ENCODE measurements at regions not wholly inside any gene's neighbourhood (a gene's known extent, or its start where the extent isn't known, plus 50 kb on each side); places are given as distances from the start of the nearest gene placed in this dataset.

DNA sequence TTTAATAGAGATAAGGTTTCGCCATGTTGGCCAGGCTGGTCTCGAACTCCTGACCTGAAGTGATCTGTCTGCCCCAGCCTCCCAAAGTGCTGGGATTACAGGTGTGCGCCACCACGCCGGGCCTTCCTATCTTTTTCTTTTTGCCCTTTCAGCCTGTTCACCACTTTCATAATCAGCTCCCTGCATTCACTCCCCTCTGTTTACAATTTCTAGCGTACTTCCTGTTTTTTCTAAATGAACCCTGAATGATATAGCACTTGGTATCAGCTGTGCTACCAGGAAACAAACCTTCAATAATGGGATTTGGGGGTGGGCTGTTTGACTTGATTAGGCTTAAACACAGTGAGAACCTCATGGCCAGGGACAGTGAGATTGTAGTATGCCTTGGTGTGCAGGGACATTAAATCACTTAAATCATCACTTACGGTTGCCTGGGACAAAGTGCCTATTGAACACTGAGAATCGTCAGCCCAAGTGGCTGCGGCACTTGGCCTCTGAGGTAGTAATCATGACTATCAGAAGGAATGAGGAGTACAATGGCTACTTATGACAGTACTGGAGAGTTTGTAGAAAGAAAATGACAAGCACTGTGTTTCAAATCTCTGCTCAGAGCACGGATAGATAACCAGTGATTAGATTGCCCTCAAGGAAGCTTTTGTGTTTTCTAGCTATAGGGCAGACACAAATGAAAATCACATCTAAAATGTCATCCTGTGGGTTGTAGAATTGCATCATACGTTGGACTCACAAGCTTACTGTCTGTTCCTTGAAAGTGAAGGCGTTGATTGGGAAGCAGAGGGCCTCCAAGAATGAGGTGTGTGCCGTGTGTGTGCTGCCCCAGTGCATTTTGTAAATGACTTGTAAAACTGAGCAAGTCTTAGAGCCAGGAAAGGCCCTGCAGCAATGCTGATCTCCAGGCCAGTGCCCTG lies 661.8 kb downstream of the MATN1 start:
- no peak for DNase-seq

DNA sequence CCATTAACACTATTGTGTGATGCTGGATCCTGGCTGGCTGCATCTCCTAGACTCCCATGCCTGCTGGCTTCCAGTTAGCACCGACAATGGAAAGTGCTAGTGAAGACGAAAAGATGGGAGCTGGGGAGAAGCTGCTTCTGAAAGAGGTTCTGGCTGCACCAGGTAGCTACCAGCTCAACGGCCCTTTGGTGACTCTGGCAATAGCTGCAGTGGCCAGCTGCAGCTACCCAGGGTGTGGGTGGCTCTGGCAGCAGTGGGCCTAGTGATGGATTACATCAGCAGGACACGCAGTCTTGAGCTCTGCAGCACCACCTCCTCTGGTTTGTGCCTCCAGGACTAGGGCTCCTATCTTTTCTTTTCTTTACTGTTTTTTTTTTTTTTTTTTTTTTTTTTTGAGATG lies 662.6 kb downstream of the MATN1 start:
- no peak for DNase-seq

DNA sequence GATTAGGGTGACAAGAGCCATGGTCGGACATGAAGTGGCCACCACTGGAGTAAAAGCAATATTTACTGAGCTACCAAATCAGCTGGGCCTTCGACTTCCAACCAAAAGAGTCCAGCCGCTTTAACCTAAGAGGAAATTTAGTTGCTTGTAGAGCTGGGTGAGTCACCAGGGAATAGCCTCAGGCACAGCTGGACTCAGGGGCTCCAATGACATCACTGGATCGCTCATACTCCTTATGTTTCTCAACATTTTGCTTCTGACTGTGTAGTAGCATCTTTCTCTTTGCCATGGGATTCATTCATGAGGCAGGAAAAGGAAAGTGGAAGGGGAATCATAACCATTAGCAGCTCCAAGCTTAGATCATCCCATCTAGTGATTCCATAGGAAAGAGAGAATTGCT lies 664.4 kb downstream of the MATN1 start:
- no peak for DNase-seq

DNA sequence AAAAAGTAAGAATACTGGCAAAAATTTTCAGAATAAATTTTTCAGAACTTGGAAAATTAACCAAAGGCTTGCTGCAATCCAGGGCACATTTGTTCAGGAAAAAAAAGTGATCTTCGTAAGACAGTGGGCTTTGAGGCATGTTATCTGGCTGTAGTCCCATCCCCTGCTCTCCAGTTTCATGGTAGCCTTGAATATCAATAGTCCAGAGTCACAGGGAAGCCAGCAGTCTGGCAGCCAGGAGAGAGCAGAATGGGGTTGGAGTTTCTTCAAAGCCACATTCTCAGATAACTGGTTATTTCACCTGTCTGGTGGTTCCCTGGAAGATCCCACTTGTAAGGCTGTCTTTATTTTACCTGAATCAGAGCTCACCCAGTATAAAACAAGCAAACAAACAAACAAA lies 669.3 kb downstream of the MATN1 start:
- DNase-seq = no peak

DNA sequence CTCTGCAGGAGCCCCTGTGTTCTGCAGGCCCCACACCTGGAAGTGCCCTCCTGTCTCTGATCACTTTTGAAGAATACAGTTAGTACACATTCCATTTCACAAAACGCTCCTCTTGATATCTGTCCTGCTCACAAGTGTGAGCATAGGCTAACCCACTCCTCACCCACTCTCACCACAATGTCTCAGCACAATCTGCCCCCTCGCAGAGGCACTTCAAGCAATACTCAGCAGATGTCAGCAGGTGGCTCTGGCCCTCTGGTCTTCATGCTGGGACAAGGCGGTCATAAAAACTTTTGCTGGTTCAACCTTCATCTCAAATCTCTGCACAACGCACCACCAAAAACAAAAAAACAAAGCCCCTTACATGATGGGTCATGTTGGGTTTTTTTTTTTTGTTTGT lies 671.2 kb downstream of the MATN1 start:
- DNase-seq = no peak

DNA sequence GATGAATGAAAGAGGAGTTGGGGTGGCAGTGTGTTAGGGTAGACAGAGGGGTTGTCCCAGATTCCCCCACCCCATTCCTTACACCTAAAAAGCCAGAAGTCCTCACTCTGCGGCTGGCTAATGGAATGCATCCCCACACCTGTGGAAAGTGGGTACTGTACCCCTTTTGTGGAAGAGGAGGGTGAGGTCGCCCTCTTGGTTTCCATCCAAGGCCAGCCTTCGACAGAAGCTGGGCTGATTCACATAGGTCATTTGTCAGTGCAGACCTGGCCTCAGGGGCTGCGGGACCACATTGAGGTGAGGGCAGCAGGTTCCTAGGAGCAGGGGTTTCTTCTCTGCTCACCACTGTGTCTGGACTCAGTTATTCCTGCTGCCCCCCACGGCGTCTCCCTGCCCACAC lies 671.6 kb downstream of the MATN1 start:
- no peak for DNase-seq

DNA sequence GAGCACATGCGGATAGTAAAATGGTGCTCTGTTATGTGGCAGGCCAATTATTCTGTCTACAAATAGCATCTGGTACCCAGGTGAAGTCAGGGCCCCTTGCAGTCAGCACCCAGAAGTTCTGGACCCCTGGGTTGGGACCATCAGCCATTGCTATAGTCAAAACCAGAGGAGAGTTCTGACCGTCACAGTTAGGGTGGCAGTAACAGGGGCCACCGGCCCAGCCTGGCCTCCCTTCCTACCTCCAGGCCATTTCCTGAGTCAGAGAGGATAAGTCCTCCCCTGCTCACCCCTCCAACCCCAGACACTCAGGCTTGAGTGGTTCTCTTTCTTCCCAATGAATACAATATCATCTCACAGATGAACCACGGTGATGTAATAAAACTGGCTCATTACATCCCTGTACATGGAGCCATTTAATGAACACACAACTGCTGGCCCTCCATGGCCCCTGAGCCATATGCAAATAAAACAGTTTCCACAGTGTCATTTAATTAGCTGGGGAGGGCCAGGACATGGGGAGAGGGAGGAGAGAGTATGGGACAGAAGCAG lies 673.6 kb downstream of the MATN1 start:
- DNase-seq = no peak

DNA sequence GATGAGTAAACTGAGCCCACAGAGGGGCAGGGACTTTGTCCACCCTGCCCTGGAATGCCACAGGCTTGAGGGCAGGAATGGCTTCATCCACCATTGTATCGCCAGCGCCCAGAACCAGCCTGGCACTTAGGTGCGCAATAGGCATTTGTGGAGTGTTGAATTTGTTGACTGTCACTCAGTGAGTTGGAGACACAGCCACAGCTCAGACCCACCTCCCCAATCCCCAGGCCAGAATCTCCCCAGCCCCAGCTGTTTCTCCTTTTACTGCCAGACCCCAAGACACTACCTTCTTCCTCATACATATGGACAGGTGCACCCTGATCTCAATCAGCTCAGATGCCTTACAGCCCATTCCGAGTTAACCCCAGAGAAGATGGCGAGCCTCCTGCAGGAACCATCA lies 674.5 kb downstream of the MATN1 start:
- no peak for DNase-seq

DNA sequence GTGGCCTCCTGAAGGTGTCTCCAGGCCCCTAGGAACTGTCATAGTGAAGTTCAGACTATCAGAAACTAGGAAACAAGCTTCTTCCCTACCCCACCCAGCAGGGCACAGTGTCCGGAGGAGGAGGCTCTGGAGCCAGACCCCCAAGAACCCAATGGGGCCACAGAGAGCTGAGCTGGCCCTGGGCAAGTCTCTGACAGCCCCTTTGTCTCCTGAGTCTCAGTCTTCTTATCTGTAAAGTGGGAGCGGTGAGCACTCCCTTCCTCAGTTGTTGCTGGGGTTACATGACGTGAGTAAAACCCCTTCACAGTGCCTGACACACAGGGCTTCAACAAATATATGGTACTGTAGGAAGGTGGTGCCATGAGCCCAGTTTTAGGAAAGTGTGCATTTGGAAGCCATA lies 675.8 kb downstream of the MATN1 start:
- no peak for DNase-seq

DNA sequence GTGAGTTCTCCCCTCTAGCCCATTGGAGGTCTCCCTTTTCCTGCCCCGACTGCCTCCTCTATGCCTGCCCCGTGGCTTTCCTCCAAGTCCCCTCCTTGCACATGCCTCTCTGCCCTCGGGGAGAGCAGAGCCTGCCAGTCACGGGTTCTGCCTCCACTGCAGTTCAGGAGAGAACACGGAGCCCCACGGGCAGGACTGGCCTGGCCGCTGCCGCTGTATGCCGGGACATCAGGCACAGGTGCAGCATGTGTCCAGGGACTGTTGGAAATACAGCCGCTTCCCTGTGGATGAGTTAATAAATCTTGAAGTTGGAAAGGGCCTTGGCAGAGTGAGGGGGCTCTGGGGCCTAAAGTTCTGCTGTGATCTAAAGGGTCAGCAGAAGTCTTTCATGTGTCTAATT lies 676.6 kb downstream of the MATN1 start:
- no peak for DNase-seq

DNA sequence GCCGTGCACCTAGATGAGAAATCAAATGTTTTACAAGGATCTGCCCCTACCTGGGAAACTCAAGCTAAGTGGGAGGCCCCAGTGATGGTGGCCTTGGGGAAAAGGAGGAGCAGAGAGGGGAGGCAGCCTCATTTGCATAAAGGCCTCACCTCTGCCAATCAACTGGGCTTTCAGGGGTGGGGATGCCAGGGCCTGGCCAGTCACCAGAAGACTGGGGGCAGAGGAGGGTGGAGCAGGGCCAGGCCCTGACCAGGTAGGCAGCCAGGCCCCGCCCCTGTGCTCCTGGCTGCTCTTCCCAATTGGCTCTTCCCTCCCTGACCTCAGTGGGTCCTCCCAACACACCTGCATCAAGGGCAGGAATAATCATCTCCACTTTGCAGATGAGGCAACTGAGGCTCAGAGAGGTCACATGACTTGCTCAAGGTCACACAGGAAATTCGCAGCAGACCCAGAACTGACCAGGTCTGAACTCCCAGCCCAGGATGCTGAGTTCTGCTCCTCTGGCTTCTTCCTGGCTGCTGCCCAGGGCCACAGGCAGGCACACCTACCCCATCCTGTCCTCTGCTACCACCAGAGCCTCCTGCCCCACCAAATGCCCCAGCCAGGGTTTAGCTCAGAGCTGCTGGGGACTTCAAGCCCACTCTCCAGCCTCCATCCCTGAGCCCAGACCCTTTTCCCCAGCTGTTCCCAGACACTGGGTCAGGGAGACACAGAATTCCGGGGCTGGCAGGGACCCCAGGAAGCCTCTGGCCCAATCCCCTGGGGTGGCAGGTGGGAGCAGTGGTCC lies 677.9 kb downstream of the MATN1 start:
- no peak for DNase-seq

DNA sequence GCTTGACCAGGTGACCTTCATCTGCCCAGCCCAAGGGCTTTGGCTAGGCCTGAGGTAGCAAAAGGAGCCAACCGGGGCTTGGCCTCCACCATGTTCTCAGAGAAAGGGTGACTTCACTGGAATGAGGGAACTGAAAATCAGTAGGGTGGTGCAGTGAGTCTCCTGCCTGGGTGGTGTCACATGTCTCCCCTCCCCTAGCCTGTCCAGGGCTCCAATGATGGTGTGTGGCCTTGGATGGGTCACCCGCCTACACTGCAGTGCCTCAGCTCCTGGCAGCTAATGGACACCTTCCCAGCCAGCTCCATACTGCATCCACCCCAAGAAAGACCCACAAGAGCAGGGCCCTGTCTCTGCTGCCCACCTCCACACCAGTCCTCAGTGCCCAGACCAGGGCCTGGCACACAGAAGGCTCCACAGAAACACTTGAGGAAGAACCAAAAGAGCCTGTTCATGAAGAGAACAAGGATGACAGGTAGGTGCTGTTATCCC lies 678.7 kb downstream of the MATN1 start:
- DNase-seq = no peak

DNA sequence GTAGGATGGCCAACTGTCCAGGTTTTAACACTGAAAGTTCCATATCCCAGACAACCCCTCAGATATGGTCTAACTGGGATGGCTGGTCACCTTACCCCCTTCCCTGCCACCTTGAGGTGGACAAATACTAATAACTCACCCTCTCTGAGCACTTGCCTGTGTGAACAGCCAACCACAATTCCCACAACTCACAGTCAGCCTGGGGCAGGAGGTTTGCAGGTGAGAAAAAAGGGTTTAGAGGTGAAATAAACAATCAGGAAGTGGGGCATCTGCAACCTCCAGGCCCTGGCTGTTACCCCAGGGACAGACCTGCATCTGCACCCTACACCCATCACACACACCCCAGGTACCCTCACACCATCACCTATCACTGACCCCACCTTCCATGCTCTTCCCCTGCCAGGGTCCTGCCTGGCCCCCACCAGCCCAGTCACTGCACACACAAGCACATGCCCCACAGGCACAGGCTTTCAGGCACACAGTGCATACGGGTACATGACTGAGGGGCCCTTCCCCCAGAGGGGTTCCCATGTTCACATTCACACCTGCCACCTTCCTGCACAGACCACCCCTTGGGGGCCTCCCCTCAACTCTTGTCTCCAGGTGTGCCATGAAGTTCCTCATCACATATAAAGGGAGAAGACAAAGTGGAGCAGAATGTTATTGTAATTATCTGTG lies 679.5 kb downstream of the MATN1 start:
- DNase-seq = no peak

DNA sequence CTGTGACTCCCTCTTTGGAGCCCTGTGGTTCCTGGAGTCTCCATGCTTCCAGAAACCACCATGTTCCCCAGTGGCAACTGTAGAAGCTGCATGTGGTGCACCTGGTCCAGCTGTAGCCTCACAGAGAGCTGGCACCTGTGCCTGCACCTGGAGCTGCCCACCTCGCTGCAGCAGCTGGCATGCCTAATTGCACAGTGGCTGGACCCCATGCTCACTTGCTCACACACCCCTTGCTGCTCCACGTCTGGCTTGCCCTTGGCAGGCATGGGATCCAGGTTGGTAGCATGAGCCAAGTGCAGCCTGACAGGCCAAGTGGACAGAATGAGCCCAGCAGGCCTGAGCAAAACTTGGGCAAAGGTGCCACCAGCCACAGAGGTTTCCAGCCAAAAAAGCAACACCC lies 680.1 kb downstream of the MATN1 start:
- no peak for DNase-seq

DNA sequence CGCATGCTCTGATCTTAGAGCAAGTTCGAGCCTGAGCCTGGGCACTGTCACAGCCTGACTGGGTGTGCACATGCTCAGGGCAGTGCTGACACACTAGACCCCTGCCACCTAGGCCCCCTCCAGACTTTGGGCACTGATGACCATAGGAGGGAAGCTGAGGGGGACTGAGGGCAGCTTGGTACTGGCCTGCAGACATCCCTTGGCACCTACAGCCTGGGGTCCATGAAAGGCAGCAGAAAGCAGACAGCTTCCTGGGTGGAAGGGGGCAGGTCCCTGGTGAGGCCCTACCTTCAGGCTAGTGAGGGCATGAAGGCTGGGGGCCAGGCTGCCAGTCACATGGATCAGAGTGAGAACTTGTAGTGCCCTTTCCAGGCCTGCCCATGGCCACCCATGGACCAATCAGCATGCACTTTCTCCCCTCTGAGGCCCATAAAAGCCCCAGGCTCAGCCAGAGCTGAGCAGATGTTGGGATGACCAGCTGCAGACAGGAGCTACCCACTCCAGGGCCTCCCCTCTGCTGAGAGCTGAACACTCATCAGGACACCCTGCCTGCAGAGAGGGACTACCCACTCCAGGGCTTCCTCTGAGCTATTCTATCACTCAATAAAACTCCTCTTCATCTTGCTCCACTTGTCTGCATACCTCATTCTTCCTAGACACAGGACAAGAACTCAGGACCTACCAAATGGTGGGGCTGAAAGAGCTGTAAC lies 680.8 kb downstream of the MATN1 start:
- no peak for DNase-seq

DNA sequence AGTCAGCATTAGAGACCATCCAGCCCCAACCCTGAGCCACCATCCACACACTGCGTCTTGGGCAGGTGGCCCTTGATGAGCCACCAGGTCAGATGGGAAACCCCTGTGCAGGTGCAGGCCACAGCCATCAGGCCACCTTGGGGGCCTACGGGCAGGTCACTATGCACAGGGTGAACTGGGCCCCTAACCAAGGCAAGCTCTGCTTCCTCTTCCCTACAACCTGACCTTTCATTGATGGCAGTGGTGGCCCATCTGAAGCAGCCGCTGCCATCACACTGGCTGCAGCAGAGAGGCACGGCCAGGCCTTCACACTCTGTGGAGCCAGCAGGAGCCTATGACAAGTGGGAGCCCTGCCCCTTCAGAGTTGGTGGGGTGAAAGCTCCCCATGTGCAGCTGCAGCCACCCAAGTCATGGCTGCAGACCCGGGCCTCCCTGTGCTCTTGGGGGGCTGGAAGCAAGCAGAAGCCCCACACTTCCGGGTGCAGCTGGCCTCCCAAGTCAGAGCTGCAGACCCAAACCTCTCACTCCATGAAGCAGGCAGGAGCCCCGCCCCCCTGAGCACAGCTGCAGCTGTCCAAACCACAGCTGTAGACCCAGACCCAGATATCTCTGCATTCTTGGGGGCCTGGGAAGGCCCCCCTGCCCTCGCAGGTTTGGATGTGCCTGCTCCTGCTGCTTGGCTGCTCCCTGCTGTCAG lies 681.5 kb downstream of the MATN1 start:
- DNase-seq = no peak

DNA sequence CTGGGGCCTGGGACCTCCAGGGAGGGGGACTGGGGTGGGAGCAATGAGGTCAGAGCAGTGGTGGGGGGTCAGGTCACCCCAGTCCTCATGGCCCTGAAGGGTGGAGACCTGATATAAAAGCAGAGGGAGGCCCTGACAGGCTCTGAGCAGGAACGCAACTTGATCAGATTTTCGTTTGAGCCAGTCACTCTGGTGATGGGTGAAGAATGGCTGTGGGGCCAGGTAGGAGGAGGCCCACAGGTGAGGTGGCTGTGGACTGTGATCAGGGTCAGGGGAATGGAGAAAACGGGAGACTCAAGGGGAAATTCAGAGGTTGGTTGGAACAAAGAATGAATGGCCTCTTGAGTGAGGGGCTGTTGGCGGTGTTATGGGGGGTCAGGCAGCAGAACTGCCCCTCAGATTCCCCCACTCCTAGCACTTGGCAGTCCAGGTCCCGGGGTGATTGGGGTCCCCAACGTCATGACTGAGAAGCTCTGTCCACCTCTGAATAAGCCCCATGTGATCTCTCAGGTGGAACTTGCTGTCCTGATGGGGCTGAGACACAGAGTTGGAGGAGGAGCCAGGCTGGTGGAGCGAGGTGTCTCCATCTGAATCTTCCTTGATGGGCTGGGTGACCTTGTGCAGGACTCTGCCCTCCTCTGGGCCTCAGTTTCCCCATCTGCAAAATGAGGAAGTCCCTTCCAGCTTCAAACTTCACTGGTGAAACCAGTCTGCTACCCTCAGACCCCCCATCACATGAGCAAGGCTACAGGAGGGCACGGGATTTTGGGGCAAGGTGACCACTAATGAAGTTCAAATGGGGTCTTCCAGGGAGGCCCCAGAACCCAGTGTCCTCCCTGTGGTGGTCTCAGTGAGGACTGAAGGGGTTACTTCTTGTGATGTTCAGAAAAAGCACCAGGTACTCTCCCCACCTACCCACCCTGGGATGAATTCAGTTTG lies 683.0 kb downstream of the MATN1 start:
- DNase-seq = no peak

DNA sequence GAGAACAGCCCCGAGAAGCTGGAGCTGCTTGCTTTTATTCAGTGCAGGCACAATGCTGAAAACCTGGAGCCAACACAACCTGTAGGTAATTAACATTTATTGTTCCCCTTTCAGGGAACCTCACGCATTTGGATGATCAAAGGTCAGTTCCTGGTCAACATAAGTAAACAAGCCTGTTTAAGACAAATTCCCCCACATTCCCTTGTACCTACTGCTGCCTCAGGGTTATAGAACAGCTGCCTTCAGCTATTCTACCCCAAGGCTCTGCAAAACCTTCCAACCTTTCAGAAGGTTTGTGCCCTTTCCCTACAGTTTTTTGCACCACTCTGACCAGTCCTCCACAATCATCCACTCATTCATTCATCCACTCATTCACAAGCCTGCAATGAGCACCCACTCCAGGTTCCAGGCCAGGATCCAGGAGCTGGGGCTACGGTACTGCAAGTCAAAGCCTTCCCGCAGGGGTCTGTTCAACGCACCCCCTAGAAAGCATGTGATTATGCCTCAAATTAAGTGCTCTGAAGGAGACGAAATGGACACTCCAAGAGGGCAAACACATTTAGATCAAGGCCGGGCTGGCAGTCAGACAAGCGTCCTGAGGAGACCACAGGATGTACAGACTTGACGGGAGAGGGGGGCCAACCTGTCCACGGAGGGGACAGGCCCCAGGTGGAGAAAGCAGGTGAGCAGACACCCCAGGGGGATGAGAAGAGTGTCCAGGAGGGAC lies 683.9 kb downstream of the MATN1 start:
- no peak for DNase-seq

DNA sequence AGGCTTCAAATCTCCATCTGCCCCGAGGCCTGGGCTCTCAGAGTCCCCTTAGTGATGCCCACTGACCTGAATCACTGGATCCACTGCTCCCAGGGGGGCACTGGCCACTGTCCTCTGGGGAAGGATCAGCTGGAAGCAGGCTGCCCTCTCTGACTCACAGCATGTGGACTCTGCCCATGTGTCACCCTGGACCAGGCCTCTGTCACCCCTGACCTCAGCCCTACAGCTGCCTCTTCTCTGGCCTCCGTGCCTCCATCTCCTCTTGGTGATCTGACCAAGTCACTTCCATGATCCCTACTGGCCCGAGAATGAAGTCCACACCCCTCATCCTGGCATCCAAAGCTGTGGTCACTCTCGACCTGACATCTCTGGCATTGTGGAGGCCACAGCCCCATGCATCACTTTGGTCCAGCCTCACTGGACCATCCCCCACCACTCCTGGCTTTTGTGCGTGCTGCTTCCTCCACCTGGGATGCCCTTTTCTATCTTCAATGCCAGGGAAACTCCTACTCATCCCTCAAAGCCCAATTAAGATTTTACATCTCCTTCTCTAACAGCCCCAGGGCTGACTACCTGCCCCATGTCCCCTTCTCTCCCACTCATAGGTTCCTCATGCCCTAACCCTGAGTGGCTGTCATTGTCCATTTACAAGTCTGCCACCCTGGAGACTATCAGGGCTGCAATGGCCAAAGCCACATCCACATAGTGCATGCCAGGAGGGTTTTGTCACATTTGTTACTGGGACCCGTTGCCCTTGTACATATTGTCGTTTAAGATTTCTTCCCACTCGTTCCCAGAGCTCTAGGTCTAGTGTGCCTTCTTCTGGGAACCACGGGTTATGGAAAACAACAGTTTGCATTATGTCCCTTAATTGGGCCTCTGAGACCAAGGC lies 685.0 kb downstream of the MATN1 start:
- DNase-seq = no peak
